Liver (tissue), 3 donors: ENCODE measurements at regions not wholly inside any gene's neighbourhood (a gene's known extent, or its start where the extent isn't known, plus 50 kb on each side); places are given as distances from the start of the nearest gene placed in this dataset.

Experiments used
- CTCF ChIP-seq: fragments of 150-350 bp; IDR thresholded peaks from 2 replicates; pipeline ENCODE4 v1.5.1; 2017; ENCODE audit warnings: improper control_type of control experiment, low read depth, low read length; ENCODE audit not compliant: missing input control
- GABPA ChIP-seq, 2 donors: IDR thresholded peaks in 1 of 2; conservative IDR thresholded peaks in 1 of 2; 2 replicates each; pipeline ENCODE4 v1.6.1; 2016; ENCODE audit warnings: antibody characterized with exemption in 2 of 2, mild to moderate bottlenecking in 1 of 2, moderate library complexity in 1 of 2
- HNF4G ChIP-seq: IDR thresholded peaks from 2 replicates; pipeline ENCODE4 v1.6.1; 2016; ENCODE audit warnings: antibody characterized with exemption
- JUND ChIP-seq, 2 donors: IDR thresholded peaks; 2 replicates each; pipeline ENCODE4 v1.6.1; 2016; ENCODE audit warnings: antibody characterized with exemption in 2 of 2
- MAX ChIP-seq: IDR thresholded peaks from 2 replicates; pipeline ENCODE4 v1.6.1; 2016; ENCODE audit warnings: antibody characterized with exemption
- REST ChIP-seq: IDR thresholded peaks from 2 replicates; pipeline ENCODE4 v1.6.1; 2016; ENCODE audit warnings: antibody characterized with exemption, mild to moderate bottlenecking
- RXRA ChIP-seq, 2 donors: IDR thresholded peaks; 2 replicates each; pipeline ENCODE4 v1.6.1; 2017 to 2018; ENCODE audit warnings: antibody characterized with exemption in 2 of 2, mild to moderate bottlenecking in 1 of 2
- YY1 ChIP-seq: IDR thresholded peaks from 2 replicates; pipeline ENCODE4 v1.6.1; 2016; ENCODE audit warnings: antibody characterized with exemption, mild to moderate bottlenecking
- donor health status: healthy.
- donor health status: healthy.

- TF ChIP-seq JUND (IDR thresholded peaks at IDR 0.05) (no peak), CTCF (no peak), HNF4G (no peak), YY1 (no peak), RXRA (IDR thresholded peaks at IDR 0.05) (no peak), MAX (no peak), GABPA (IDR thresholded peaks at IDR 0.05 in 1 of 2, conservative IDR thresholded peaks at IDR 0.05 in 1 of 2) (no peak), REST (no peak)
Measured at GRCh38 chr13:39257642-39258041, 219.4 kb downstream of the NHLRC3 start.
